ENCODE measurements at regions not wholly inside any gene's neighbourhood (a gene's known extent, or its start where the extent isn't known, plus 50 kb on each side); places are given as distances from the start of the nearest gene placed in this dataset.
"Not testable (repeated sequence)": the region's sequence is repeated elsewhere in the genome, so short reads cannot be mapped to it uniquely, and the experiment has no call there.

- TF ChIP-seq, protein P1, sequence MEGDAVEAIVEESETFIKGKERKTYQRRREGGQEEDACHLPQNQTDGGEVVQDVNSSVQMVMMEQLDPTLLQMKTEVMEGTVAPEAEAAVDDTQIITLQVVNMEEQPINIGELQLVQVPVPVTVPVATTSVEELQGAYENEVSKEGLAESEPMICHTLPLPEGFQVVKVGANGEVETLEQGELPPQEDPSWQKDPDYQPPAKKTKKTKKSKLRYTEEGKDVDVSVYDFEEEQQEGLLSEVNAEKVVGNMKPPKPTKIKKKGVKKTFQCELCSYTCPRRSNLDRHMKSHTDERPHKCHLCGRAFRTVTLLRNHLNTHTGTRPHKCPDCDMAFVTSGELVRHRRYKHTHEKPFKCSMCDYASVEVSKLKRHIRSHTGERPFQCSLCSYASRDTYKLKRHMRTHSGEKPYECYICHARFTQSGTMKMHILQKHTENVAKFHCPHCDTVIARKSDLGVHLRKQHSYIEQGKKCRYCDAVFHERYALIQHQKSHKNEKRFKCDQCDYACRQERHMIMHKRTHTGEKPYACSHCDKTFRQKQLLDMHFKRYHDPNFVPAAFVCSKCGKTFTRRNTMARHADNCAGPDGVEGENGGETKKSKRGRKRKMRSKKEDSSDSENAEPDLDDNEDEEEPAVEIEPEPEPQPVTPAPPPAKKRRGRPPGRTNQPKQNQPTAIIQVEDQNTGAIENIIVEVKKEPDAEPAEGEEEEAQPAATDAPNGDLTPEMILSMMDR (IDR thresholded peaks at IDR 0.05; ENCODE audit: unreplicated experiment) = no peak
- Mint-ChIP-seq H3K4me3 (ENCODE audit: unreplicated experiment) (no peak overlapping the region), H3K9me3 (ENCODE audit: unreplicated experiment) (peaks cover 8% of the 10 kb centered on the region), H3K4me1 (ENCODE audit: insufficient read depth, unreplicated experiment) (no peaks in the 10 kb centered on the region), H3K27ac (ENCODE audit: low read depth, unreplicated experiment) (no peak overlapping the region), H3K36me3 (ENCODE audit: insufficient read depth, unreplicated experiment) (no peaks in the 10 kb centered on the region), H3K27me3 (ENCODE audit: insufficient read depth, unreplicated experiment) (no peaks in the 10 kb centered on the region)
- DNase-seq (ENCODE audit: unreplicated experiment) = no peak
- no TSS peak for BruUV-seq (replicated peaks)
- POLR2A ChIA-PET = no interaction called here
- CTCF ChIA-PET = interaction anchor here (0.8 kb wide), 1 partner anchor 226 kb away, joined by 3 read pairs; no protein-coding TSS in a partner anchor
- intact Hi-C loops (cut with micrococcal nuclease) = no loop called here
Measured at GRCh38 chr13:54799621-54800226, 1771.1 kb downstream of the OLFM4 start.

DNA sequence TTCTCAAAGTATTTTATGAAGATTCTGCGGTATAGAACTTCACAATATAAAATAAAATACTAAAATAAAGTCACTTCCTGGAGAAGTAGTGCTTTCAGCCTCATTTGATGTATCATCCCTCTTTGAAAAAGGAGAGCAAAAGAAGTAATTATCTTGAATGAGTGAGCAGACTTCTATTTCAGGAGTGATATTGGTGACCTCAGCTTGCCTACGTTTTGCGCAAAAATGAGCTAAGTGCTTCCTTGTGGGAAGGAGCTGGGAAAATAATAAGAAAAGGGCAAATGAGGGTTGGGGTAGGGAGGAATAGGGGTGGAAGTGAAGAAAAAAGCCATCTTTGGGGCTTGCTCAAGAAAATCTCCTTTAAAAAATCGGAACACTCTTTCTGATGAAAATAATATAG is 1773.6 kb downstream of the OLFM4 start:
- ChIA-PET POLR2A (no interaction called here), CTCF (interaction anchor here (0.5 to 1.4 kb wide), 4 partner anchors 10 to 1118 kb away, joined by 3 to 5 read pairs (median 3); no protein-coding TSS in a partner anchor)
- intact Hi-C loops (cut with micrococcal nuclease) = no loop called here
- TF ChIP-seq, protein P1 (IDR thresholded peaks at IDR 0.05; ENCODE audit: unreplicated experiment) = no peak
- H3K27me3 Mint-ChIP-seq (ENCODE audit: insufficient read depth, unreplicated experiment) = no peaks in the 10 kb centered on the region
- DNase-seq (ENCODE audit: unreplicated experiment) = no peak
- BruUV-seq (replicated peaks) = no TSS peak
- H3K4me3 Mint-ChIP-seq (ENCODE audit: unreplicated experiment) = no peak overlapping the region
- no peaks in the 10 kb centered on the region for H3K36me3 Mint-ChIP-seq (ENCODE audit: insufficient read depth, unreplicated experiment)
- H3K9me3 Mint-ChIP-seq (ENCODE audit: unreplicated experiment) = peaks cover 8% of the 10 kb centered on the region
- no peak overlapping the region for H3K27ac Mint-ChIP-seq (ENCODE audit: low read depth, unreplicated experiment)
- no peaks in the 10 kb centered on the region for H3K4me1 Mint-ChIP-seq (ENCODE audit: insufficient read depth, unreplicated experiment)

- no peak overlapping the region for H3K4me3 Mint-ChIP-seq (ENCODE audit: unreplicated experiment)
- no peaks in the 10 kb centered on the region for H3K36me3 Mint-ChIP-seq (ENCODE audit: insufficient read depth, unreplicated experiment)
- no peaks in the 10 kb centered on the region for H3K4me1 Mint-ChIP-seq (ENCODE audit: insufficient read depth, unreplicated experiment)
- DNase-seq (ENCODE audit: unreplicated experiment) = no peak
- no TSS peak for BruUV-seq (replicated peaks)
- no peaks in the 10 kb centered on the region for H3K27me3 Mint-ChIP-seq (ENCODE audit: insufficient read depth, unreplicated experiment)
- TF ChIP-seq, protein P1 (IDR thresholded peaks at IDR 0.05; ENCODE audit: unreplicated experiment) = no peak
- no peak overlapping the region for H3K27ac Mint-ChIP-seq (ENCODE audit: low read depth, unreplicated experiment)
- CTCF ChIA-PET = interaction anchor here (0.7 to 1.1 kb wide), 2 partner anchors 11 to 19 kb away, joined by 3 read pairs; no protein-coding TSS in a partner anchor
- POLR2A ChIA-PET = no interaction called here
- H3K9me3 Mint-ChIP-seq (ENCODE audit: unreplicated experiment) = no peaks in the 10 kb centered on the region
- intact Hi-C loops (cut with micrococcal nuclease) = no loop called here
Measured at GRCh38 chr13:54805743-54806142, 1777.1 kb downstream of the OLFM4 start.

DNA sequence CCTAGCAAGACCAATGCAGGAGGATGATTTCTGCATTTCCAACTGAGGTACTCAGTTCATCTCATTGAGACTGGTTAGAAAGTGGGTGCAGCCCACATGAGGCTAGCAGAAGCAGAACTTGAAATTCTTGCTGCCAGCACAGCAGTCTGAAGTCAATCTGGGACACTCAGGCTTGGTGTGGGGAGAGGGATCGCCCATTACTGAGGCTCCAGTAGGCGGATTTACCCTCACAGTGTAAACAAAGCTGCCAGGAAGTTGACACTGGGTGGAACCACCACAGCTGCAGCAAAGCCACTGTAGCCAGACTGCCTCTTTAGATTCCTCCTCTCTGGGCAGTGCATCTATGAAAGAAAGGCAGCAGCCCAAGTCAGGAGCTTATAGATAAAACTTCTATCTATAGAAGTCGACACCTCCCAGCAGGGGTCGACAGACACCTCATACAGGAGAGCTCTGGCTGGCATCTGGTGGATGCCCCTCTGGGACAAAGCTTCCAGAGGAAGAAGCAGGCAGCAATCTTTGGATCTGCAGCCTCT is 1793.4 kb downstream of the OLFM4 start:
- H3K4me1 Mint-ChIP-seq (ENCODE audit: insufficient read depth, unreplicated experiment); H3K27me3 Mint-ChIP-seq (ENCODE audit: insufficient read depth, unreplicated experiment); POLR2A ChIA-PET; intact Hi-C loops (cut with micrococcal nuclease); DNase-seq (ENCODE audit: unreplicated experiment); BruUV-seq (replicated peaks); H3K27ac Mint-ChIP-seq (ENCODE audit: low read depth, unreplicated experiment); H3K36me3 Mint-ChIP-seq (ENCODE audit: insufficient read depth, unreplicated experiment); H3K4me3 Mint-ChIP-seq (ENCODE audit: unreplicated experiment): not testable (repeated sequence)
- H3K9me3 Mint-ChIP-seq (ENCODE audit: unreplicated experiment) = peaks cover 24% of the 10 kb centered on the region
- CTCF ChIA-PET = interaction anchor here (0.6 to 0.7 kb wide), 3 partner anchors 13 to 119 kb away, joined by 3 to 4 read pairs (median 3); no protein-coding TSS in a partner anchor

DNA sequence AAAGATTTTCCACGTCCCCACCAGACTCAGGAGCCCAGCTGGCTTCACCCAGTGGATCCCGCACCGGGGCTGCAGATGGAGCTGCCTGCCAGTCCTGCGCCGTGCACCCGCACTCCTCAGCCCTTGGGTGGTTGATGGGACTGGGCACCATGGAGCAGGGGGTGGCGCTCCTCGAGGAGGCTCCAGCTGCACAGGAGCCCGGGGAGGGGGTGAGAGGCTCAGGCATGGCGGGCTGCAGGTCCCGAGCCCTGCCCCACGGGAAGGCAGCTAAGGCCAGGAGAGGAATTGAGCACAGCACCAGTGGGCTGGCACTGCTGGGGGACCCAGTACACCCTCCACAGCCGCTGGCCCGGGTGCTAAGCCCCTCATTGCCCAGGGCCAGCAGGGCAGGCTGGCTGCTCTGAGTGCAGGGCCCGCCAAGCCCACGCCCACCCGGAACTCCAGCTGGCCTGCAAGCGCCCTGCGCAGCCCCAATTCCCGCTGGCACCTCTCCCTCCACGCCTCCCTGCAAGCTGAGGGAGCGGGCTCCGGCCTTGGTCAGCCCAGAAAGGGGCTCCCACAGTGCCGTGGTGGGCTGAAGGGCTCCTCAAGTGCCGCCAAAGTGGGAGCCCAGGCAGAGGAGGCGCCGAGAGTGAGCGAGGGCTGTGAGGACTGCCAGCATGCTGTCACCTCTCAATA is 1800.9 kb downstream of the OLFM4 start:
- BruUV-seq (replicated peaks); H3K27me3 Mint-ChIP-seq (ENCODE audit: insufficient read depth, unreplicated experiment); H3K4me3 Mint-ChIP-seq (ENCODE audit: unreplicated experiment); CTCF ChIA-PET; DNase-seq (ENCODE audit: unreplicated experiment); H3K27ac Mint-ChIP-seq (ENCODE audit: low read depth, unreplicated experiment); H3K4me1 Mint-ChIP-seq (ENCODE audit: insufficient read depth, unreplicated experiment); intact Hi-C loops (cut with micrococcal nuclease); H3K36me3 Mint-ChIP-seq (ENCODE audit: insufficient read depth, unreplicated experiment); POLR2A ChIA-PET: not testable (repeated sequence)
- peaks cover 11% of the 10 kb centered on the region for H3K9me3 Mint-ChIP-seq (ENCODE audit: unreplicated experiment)

All from MCF 10A (cell line).